ENCODE measurements at regions not wholly inside any gene's neighbourhood (a gene's known extent, or its start where the extent isn't known, plus 50 kb on each side); places are given as distances from the start of the nearest gene placed in this dataset.

DNA sequence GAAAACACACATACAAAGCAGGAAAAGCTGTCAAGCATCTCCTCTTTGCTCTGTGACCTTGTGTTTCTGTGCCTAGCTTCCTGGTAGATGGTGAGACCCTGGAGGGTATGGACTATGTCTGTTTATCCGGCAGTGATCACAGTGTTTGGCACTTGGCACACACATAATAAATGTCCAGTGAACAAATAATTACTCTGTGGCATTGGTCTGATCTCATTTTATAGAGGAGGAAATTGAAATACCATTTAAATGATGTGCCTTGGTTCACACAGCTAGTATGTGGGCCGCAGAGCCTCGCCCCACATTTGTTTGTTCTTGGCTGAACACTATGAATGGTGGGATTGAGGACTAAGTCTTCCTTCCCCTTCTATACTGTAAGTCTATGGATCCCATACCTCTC is 104.7 kb upstream of the SPON1 start:
- TF ChIP-seq POLR2A (IDR thresholded peaks at IDR 0.05; ENCODE audit: extremely low read depth, insufficient read length): no peak
- TF ChIP-seq, protein P1, sequence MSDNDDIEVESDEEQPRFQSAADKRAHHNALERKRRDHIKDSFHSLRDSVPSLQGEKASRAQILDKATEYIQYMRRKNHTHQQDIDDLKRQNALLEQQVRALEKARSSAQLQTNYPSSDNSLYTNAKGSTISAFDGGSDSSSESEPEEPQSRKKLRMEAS (IDR thresholded peaks at IDR 0.05; ENCODE audit: low read depth, low read length): no peak
- TF ChIP-seq, protein P2, sequence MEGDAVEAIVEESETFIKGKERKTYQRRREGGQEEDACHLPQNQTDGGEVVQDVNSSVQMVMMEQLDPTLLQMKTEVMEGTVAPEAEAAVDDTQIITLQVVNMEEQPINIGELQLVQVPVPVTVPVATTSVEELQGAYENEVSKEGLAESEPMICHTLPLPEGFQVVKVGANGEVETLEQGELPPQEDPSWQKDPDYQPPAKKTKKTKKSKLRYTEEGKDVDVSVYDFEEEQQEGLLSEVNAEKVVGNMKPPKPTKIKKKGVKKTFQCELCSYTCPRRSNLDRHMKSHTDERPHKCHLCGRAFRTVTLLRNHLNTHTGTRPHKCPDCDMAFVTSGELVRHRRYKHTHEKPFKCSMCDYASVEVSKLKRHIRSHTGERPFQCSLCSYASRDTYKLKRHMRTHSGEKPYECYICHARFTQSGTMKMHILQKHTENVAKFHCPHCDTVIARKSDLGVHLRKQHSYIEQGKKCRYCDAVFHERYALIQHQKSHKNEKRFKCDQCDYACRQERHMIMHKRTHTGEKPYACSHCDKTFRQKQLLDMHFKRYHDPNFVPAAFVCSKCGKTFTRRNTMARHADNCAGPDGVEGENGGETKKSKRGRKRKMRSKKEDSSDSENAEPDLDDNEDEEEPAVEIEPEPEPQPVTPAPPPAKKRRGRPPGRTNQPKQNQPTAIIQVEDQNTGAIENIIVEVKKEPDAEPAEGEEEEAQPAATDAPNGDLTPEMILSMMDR (IDR thresholded peaks at IDR 0.05; ENCODE audit: low read depth, low read length): no peak
- TF ChIP-seq MYC (IDR thresholded peaks at IDR 0.05; ENCODE audit: low read depth, low read length): no peak
